ENCODE measurements at regions not wholly inside any gene's neighbourhood (a gene's known extent, or its start where the extent isn't known, plus 50 kb on each side); places are given as distances from the start of the nearest gene placed in this dataset.

- H3K9me3 Mint-ChIP-seq: no peaks in the 10 kb centered on the region
- peaks cover 23% of the 10 kb centered on the region for H3K27me3 Mint-ChIP-seq
- no peak overlapping the region for H3K4me3 Mint-ChIP-seq
- H3K27ac Mint-ChIP-seq: no peak overlapping the region
- intact Hi-C loops (cut with micrococcal nuclease): no loop called here
- peaks cover 16% of the 10 kb centered on the region for H3K4me1 Mint-ChIP-seq (ENCODE audit: low read depth)
- H3K36me3 Mint-ChIP-seq (ENCODE audit: low read depth): no peaks in the 10 kb centered on the region
Measured at GRCh38 chr15:69631978-69632377, 179.4 kb downstream of the RPLP1 start.

GRCh38 chr15:69634860-69635259 lies 182.2 kb downstream of the RPLP1 start:
- Mint-ChIP-seq H3K27ac (no peak overlapping the region), H3K9me3 (no peaks in the 10 kb centered on the region), H3K4me1 (ENCODE audit: low read depth) (peaks cover 16% of the 10 kb centered on the region), H3K27me3 (peaks cover 23% of the 10 kb centered on the region), H3K36me3 (ENCODE audit: low read depth) (no peaks in the 10 kb centered on the region), H3K4me3 (no peak overlapping the region)
- intact Hi-C loops (cut with micrococcal nuclease): no loop called here

- Mint-ChIP-seq H3K36me3 (ENCODE audit: low read depth) (no peaks in the 10 kb centered on the region), H3K4me1 (ENCODE audit: low read depth) (peaks cover 5% of the 10 kb centered on the region), H3K9me3 (peaks cover 8% of the 10 kb centered on the region), H3K27ac (no peak overlapping the region), H3K4me3 (no peak overlapping the region), H3K27me3 (peaks cover 20% of the 10 kb centered on the region)
- intact Hi-C loops (cut with micrococcal nuclease): no loop called here
Measured at GRCh38 chr15:69636169-69636915, 183.7 kb downstream of the RPLP1 start.

- Mint-ChIP-seq H3K36me3 (ENCODE audit: low read depth) (no peaks in the 10 kb centered on the region), H3K27ac (no peak overlapping the region), H3K4me1 (ENCODE audit: low read depth) (no peaks in the 10 kb centered on the region), H3K9me3 (peaks cover 15% of the 10 kb centered on the region), H3K4me3 (no peak overlapping the region), H3K27me3 (peaks cover 21% of the 10 kb centered on the region)
- intact Hi-C loops (cut with micrococcal nuclease): no loop called here
Measured at GRCh38 chr15:69637818-69638217, 185.2 kb downstream of the RPLP1 start.

- H3K27me3 Mint-ChIP-seq: peaks cover 19% of the 10 kb centered on the region
- intact Hi-C loops (cut with micrococcal nuclease): no loop called here
- no peaks in the 10 kb centered on the region for H3K36me3 Mint-ChIP-seq (ENCODE audit: low read depth)
- H3K4me1 Mint-ChIP-seq (ENCODE audit: low read depth): peaks cover 5% of the 10 kb centered on the region
- H3K9me3 Mint-ChIP-seq: peaks cover 15% of the 10 kb centered on the region
- no peak overlapping the region for H3K27ac Mint-ChIP-seq
- H3K4me3 Mint-ChIP-seq: no peak overlapping the region
Measured at GRCh38 chr15:69643476-69643875, 190.9 kb downstream of the RPLP1 start.

GRCh38 chr15:69643971-69644370 lies 191.4 kb downstream of the RPLP1 start:
- Mint-ChIP-seq H3K9me3 (peaks cover 15% of the 10 kb centered on the region), H3K27me3 (peaks cover 23% of the 10 kb centered on the region), H3K27ac (no peak overlapping the region), H3K36me3 (ENCODE audit: low read depth) (no peaks in the 10 kb centered on the region), H3K4me1 (ENCODE audit: low read depth) (peaks cover 5% of the 10 kb centered on the region), H3K4me3 (no peak overlapping the region)
- intact Hi-C loops (cut with micrococcal nuclease): no loop called here

GRCh38 chr15:69644876-69645275 lies 192.3 kb downstream of the RPLP1 start:
- H3K36me3 Mint-ChIP-seq (ENCODE audit: low read depth): no peaks in the 10 kb centered on the region
- intact Hi-C loops (cut with micrococcal nuclease): no loop called here
- no peak overlapping the region for H3K27ac Mint-ChIP-seq
- peaks cover 15% of the 10 kb centered on the region for H3K9me3 Mint-ChIP-seq
- H3K27me3 Mint-ChIP-seq: peaks cover 30% of the 10 kb centered on the region
- no peak overlapping the region for H3K4me3 Mint-ChIP-seq
- peaks cover 5% of the 10 kb centered on the region for H3K4me1 Mint-ChIP-seq (ENCODE audit: low read depth)

GRCh38 chr15:69647142-69647513 lies 194.5 kb downstream of the RPLP1 start:
- Mint-ChIP-seq H3K27ac (no peak overlapping the region), H3K27me3 (peaks cover 41% of the 10 kb centered on the region), H3K4me3 (no peak overlapping the region), H3K4me1 (ENCODE audit: low read depth) (peaks cover 14% of the 10 kb centered on the region), H3K36me3 (ENCODE audit: low read depth) (no peaks in the 10 kb centered on the region), H3K9me3 (no peaks in the 10 kb centered on the region)
- intact Hi-C loops (cut with micrococcal nuclease): no loop called here

- Mint-ChIP-seq H3K27ac (no peak overlapping the region), H3K4me3 (no peak overlapping the region)
Measured at GRCh38 chr15:69648212-69648611, 195.6 kb downstream of the RPLP1 start.

GRCh38 chr15:69648775-69649735 lies 196.4 kb downstream of the RPLP1 start:
- Mint-ChIP-seq H3K27ac (no peak overlapping the region), H3K4me1 (ENCODE audit: low read depth) (peaks cover 27% of the 10 kb centered on the region), H3K36me3 (ENCODE audit: low read depth) (no peaks in the 10 kb centered on the region), H3K9me3 (no peaks in the 10 kb centered on the region), H3K4me3 (no peak overlapping the region), H3K27me3 (peaks cover 48% of the 10 kb centered on the region)
- intact Hi-C loops (cut with micrococcal nuclease): no loop called here

More at GRCh38 chr15:69648212-69648611, 195.6 kb downstream of the RPLP1 start:
- intact Hi-C loops (cut with micrococcal nuclease): no loop called here
- Mint-ChIP-seq H3K27me3 (peaks cover 42% of the 10 kb centered on the region), H3K9me3 (no peaks in the 10 kb centered on the region), H3K4me1 (ENCODE audit: low read depth) (peaks cover 24% of the 10 kb centered on the region), H3K36me3 (ENCODE audit: low read depth) (no peaks in the 10 kb centered on the region)

GRCh38 chr15:69652293-69652692 lies 199.7 kb downstream of the RPLP1 start:
- no peaks in the 10 kb centered on the region for H3K36me3 Mint-ChIP-seq (ENCODE audit: low read depth)
- peaks cover 54% of the 10 kb centered on the region for H3K27me3 Mint-ChIP-seq
- H3K4me1 Mint-ChIP-seq (ENCODE audit: low read depth): peaks cover 33% of the 10 kb centered on the region
- no peak overlapping the region for H3K4me3 Mint-ChIP-seq
- intact Hi-C loops (cut with micrococcal nuclease): no loop called here
- H3K9me3 Mint-ChIP-seq: no peaks in the 10 kb centered on the region
- no peak overlapping the region for H3K27ac Mint-ChIP-seq

- H3K27ac Mint-ChIP-seq: no peak overlapping the region
- H3K9me3 Mint-ChIP-seq: no peaks in the 10 kb centered on the region
- no peaks in the 10 kb centered on the region for H3K36me3 Mint-ChIP-seq (ENCODE audit: low read depth)
- H3K4me3 Mint-ChIP-seq: no peak overlapping the region
- intact Hi-C loops (cut with micrococcal nuclease): no loop called here
- H3K27me3 Mint-ChIP-seq: peaks cover 53% of the 10 kb centered on the region
- H3K4me1 Mint-ChIP-seq (ENCODE audit: low read depth): peaks cover 32% of the 10 kb centered on the region
Measured at GRCh38 chr15:69652751-69653305, 200.2 kb downstream of the RPLP1 start.

- no peaks in the 10 kb centered on the region for H3K36me3 Mint-ChIP-seq (ENCODE audit: low read depth)
- intact Hi-C loops (cut with micrococcal nuclease): no loop called here
Measured at GRCh38 chr15:69653306-69653705, 200.7 kb downstream of the RPLP1 start.

GRCh38 chr15:69653846-69654245 lies 201.2 kb downstream of the RPLP1 start:
- Mint-ChIP-seq H3K27ac (no peak overlapping the region), H3K36me3 (ENCODE audit: low read depth) (no peaks in the 10 kb centered on the region), H3K4me1 (ENCODE audit: low read depth) (peaks cover 32% of the 10 kb centered on the region), H3K27me3 (peaks cover 53% of the 10 kb centered on the region), H3K4me3 (no peak overlapping the region), H3K9me3 (no peaks in the 10 kb centered on the region)
- intact Hi-C loops (cut with micrococcal nuclease): no loop called here

More at GRCh38 chr15:69653306-69653705, 200.7 kb downstream of the RPLP1 start:
- no peak overlapping the region for H3K4me3 Mint-ChIP-seq
- no peak overlapping the region for H3K27ac Mint-ChIP-seq
- H3K27me3 Mint-ChIP-seq: peaks cover 53% of the 10 kb centered on the region
- H3K4me1 Mint-ChIP-seq (ENCODE audit: low read depth): peaks cover 32% of the 10 kb centered on the region
- no peaks in the 10 kb centered on the region for H3K9me3 Mint-ChIP-seq

Measured in dendritic cell treated with granulocyte-macrophage colony-stimulating factor and Interleukin-4, amounts not matched to agents 40 ng/mL and 50 ng/mL, for 4 days (primary cell).